WTC11 (cell line): ENCODE measurements at regions not wholly inside any gene's neighbourhood (a gene's known extent, or its start where the extent isn't known, plus 50 kb on each side); places are given as distances from the start of the nearest gene placed in this dataset.

Experiments used
- CREB1 ChIP-seq: sonication (generic); formaldehyde crosslinking; IDR thresholded peaks from 2 replicates; pipeline ENCODE4 v1.8.0; 2023; ENCODE audit warnings: mild to moderate bottlenecking, missing genetic modification reagents
- CTCF ChIP-seq: fragments of 200-600 bp; IDR thresholded peaks from 2 replicates; pipeline ENCODE4 v1.8.0; 2022; ENCODE audit warnings: antibody characterized with exemption
- ERG ChIP-seq: fragments of 250-450 bp; sonication (Bioruptor Pico); IDR thresholded peaks from 2 replicates; pipeline ENCODE4 v1.8.0; 2021; ENCODE audit warnings: mild to moderate bottlenecking
- FOXP4 ChIP-seq: sonication (generic); formaldehyde crosslinking; IDR thresholded peaks from 2 replicates; pipeline ENCODE4 v1.8.0; 2022; ENCODE audit warnings: mild to moderate bottlenecking, missing genetic modification reagents
- KAT7 ChIP-seq: sonication (generic); formaldehyde crosslinking; IDR thresholded peaks from 2 replicates; pipeline ENCODE4 v1.8.1; 2023; ENCODE audit warnings: missing genetic modification reagents, mild to moderate bottlenecking, borderline replicate concordance
- MAX ChIP-seq: sonication (generic); formaldehyde crosslinking; IDR thresholded peaks from 2 replicates; pipeline ENCODE4 v1.8.0; 2022; ENCODE audit warnings: mild to moderate bottlenecking, missing genetic modification reagents
- NFE2L1 ChIP-seq: sonication (generic); formaldehyde crosslinking; IDR thresholded peaks from 2 replicates; pipeline ENCODE4 v1.8.1; 2023; ENCODE audit warnings: missing genetic modification reagents
- NFYB ChIP-seq: sonication (generic); formaldehyde crosslinking; conservative IDR thresholded peaks from 2 replicates; pipeline ENCODE4 v1.8.0; 2022; ENCODE audit warnings: low read depth, missing genetic modification reagents
- TF ChIP-seq, protein P1 (sequence below): sonication (generic); formaldehyde crosslinking; IDR thresholded peaks from 2 replicates; pipeline ENCODE4 v1.8.0; 2023; ENCODE audit warnings: mild to moderate bottlenecking, missing genetic modification reagents
- TF ChIP-seq, protein P2 (sequence below): sonication (generic); formaldehyde crosslinking; IDR thresholded peaks from 2 replicates; pipeline ENCODE4 v1.8.1; 2023; ENCODE audit warnings: mild to moderate bottlenecking, missing genetic modification reagents, moderate library complexity

DNA sequence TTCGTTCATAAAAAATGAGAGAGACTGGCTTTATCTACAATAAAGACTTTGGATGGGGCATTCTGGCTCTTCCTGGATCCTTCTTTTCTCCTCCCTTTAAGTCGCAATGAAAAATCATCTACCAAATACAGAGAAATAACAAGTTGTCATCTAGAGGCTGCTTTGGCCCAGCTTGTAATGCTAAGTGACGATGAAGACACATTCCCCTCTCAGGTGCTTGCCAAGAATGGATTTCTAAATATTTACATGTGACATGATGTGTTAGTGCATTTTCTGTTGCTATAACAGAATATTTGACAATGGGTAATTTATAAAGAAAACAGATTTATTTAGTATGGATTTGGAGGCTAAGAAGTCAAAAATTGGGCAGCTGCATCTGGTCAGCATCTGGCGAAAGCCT is 308.6 kb upstream of the NPVF start:
- TF ChIP-seq CREB1 (CRISPR knock-in tag), result no peak
- TF ChIP-seq ERG (CRISPR knock-in tag), result no peak
- TF ChIP-seq, protein P1, sequence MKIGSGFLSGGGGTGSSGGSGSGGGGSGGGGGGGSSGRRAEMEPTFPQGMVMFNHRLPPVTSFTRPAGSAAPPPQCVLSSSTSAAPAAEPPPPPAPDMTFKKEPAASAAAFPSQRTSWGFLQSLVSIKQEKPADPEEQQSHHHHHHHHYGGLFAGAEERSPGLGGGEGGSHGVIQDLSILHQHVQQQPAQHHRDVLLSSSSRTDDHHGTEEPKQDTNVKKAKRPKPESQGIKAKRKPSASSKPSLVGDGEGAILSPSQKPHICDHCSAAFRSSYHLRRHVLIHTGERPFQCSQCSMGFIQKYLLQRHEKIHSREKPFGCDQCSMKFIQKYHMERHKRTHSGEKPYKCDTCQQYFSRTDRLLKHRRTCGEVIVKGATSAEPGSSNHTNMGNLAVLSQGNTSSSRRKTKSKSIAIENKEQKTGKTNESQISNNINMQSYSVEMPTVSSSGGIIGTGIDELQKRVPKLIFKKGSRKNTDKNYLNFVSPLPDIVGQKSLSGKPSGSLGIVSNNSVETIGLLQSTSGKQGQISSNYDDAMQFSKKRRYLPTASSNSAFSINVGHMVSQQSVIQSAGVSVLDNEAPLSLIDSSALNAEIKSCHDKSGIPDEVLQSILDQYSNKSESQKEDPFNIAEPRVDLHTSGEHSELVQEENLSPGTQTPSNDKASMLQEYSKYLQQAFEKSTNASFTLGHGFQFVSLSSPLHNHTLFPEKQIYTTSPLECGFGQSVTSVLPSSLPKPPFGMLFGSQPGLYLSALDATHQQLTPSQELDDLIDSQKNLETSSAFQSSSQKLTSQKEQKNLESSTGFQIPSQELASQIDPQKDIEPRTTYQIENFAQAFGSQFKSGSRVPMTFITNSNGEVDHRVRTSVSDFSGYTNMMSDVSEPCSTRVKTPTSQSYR (CRISPR knock-in tag), result no peak
- TF ChIP-seq CTCF, result no peak
- TF ChIP-seq MAX (CRISPR knock-in tag), result no peak
- TF ChIP-seq KAT7, result no peak
- no peak for TF ChIP-seq NFYB (CRISPR knock-in tag)
- TF ChIP-seq, protein P2, sequence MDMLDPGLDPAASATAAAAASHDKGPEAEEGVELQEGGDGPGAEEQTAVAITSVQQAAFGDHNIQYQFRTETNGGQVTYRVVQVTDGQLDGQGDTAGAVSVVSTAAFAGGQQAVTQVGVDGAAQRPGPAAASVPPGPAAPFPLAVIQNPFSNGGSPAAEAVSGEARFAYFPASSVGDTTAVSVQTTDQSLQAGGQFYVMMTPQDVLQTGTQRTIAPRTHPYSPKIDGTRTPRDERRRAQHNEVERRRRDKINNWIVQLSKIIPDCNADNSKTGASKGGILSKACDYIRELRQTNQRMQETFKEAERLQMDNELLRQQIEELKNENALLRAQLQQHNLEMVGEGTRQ, result no peak
- no peak for TF ChIP-seq NFE2L1 (CRISPR knock-in tag)
- no peak for TF ChIP-seq FOXP4 (CRISPR knock-in tag)
